PC-9 (cell line): ENCODE measurements at regions not wholly inside any gene's neighbourhood (a gene's known extent, or its start where the extent isn't known, plus 50 kb on each side); places are given as distances from the start of the nearest gene placed in this dataset.

Experiments used
- BruUV-seq: library from RNA; stranded (reverse); fragments of 400-500 nt; replicated peaks from 2 replicates; lab custom pipeline; 2021; lab: Mats Ljungman, UMichigan
- CTCF ChIA-PET: fragments of 300-600 bp; sonication (Branson Sonifier 250); formaldehyde crosslinking; loops from one replicate; lab custom pipeline; 2022; ENCODE audit warnings: antibody characterized with exemption; lab: Charles Lee
- POLR2A ChIA-PET: fragments of 300-600 bp; sonication (Branson Sonifier 250); formaldehyde crosslinking; loops from one replicate; lab custom pipeline; 2022; ENCODE audit warnings: antibody characterized with exemption; ENCODE audit not compliant: unreplicated experiment; lab: Charles Lee
- DNase-seq, 2 experiments: peaks; one replicate each; pipeline versions ENCODE4 v3.0.0 to v3.0.0-alpha.2; 2015 to 2022; ENCODE audit warnings: mixed read lengths in 1 of 2
- H2AFZ ChIP-seq: fragments of 200-600 bp; sonication (generic); 2 replicates; pipeline ENCODE4 v1.8.1; 2017; ENCODE audit warnings: antibody characterized with exemption
- H3F3A ChIP-seq: fragments of 200-600 bp; sonication (generic); 2 replicates; pipeline ENCODE4 v1.8.1; 2017; ENCODE audit warnings: antibody characterized with exemption, mild to moderate bottlenecking, low read depth; ENCODE audit not compliant: insufficient read depth
- H3K27ac ChIP-seq: fragments of 200-600 bp; sonication (generic); 2 replicates; pipeline ENCODE4 v1.6.1; 2016; ENCODE audit warnings: mixed run types
- H3K27me3 ChIP-seq: fragments of 200-600 bp; sonication (generic); 2 replicates; pipeline ENCODE4 v1.6.1; 2016; ENCODE audit warnings: low read depth, mixed run types; ENCODE audit not compliant: insufficient read depth
- H3K36me3 ChIP-seq: fragments of 200-600 bp; sonication (generic); 2 replicates; pipeline ENCODE4 v1.6.1; 2016; ENCODE audit warnings: low read depth, mixed run types
- H3K4me1 ChIP-seq: fragments of 200-600 bp; sonication (generic); replicated peaks from 2 replicates; pipeline ENCODE4 v1.6.1; 2016; ENCODE audit warnings: mixed run types; ENCODE audit not compliant: insufficient read depth
- H3K4me2 ChIP-seq: fragments of 200-600 bp; sonication (generic); 2 replicates; pipeline ENCODE4 v1.6.1; 2017; ENCODE audit warnings: mixed run types
- H3K4me3 ChIP-seq: fragments of 200-600 bp; sonication (generic); 2 replicates; pipeline ENCODE4 v1.6.1; 2016; ENCODE audit warnings: mixed run types
- H3K79me2 ChIP-seq: fragments of 200-600 bp; sonication (generic); 2 replicates; pipeline ENCODE4 v1.6.1; 2017; ENCODE audit warnings: low read depth, mixed run types
- H3K9me2 ChIP-seq: fragments of 200-600 bp; sonication (generic); 2 replicates; pipeline ENCODE4 v1.8.1; 2017; ENCODE audit warnings: mild to moderate bottlenecking; ENCODE audit not compliant: insufficient read depth
- H3K9me3 ChIP-seq: fragments of 200-600 bp; sonication (generic); 2 replicates; pipeline ENCODE4 v1.8.1; 2016; ENCODE audit warnings: low read depth; ENCODE audit not compliant: insufficient read depth
- H4K20me1 ChIP-seq: fragments of 200-600 bp; sonication (generic); 2 replicates; pipeline ENCODE4 v1.8.1; 2017; ENCODE audit not compliant: insufficient read depth
- EZH2 ChIP-seq: fragments of 200-600 bp; sonication (generic); IDR thresholded peaks from 2 replicates; pipeline ENCODE4 v1.8.0; 2017; ENCODE audit warnings: antibody characterized with exemption, low read depth
- intact Hi-C: fragments of 100-400 bp; cut with micrococcal nuclease; formaldehyde crosslinking; loops from one replicate; pipeline ENCODE4 v1.10.0; 2022; ENCODE audit not compliant: unreplicated experiment
- TF ChIP-seq, protein P1 (sequence below): fragments of 200-600 bp; sonication (generic); conservative IDR thresholded peaks from 2 replicates; pipeline ENCODE4 v1.6.1; 2017; ENCODE audit warnings: mixed run types, antibody characterized with exemption, mild to moderate bottlenecking, moderate library complexity

DNA sequence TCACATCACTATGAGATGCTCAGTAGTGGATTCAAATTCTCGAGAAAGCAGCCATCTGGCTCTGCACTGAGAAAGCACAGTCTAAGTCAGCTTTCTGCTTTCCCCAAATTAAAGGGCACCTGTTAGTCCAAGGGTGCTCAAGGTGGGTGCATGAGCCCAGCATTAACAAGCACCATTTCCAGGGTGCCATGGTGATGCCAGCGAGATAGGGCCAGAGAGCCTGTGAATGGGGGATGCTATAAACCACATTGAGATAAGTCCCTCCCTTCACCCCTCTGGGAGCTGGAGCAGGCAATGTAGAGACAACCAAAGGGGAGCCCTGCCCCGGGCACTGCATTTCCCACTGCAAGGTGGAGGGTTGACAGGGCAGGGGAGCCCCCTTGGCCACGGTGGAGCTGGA is 568.2 kb downstream of the AJAP1 start:
- no peaks in the 10 kb centered on the region for H3K4me1 ChIP-seq
- no peaks in the 10 kb centered on the region for H3K9me3 ChIP-seq
- H4K20me1 ChIP-seq = no peaks in the 10 kb centered on the region
- no TSS peak for BruUV-seq
- H3K79me2 ChIP-seq = no peaks in the 10 kb centered on the region
- H3K27me3 ChIP-seq = peaks cover 38% of the 10 kb centered on the region
- no peak for DNase-seq
- H3F3A ChIP-seq = no peaks in the 10 kb centered on the region
- H3K9me2 ChIP-seq = no peaks in the 10 kb centered on the region
- H3K36me3 ChIP-seq = no peaks in the 10 kb centered on the region
- TF ChIP-seq EZH2 = no peak
- TF ChIP-seq, protein P1, sequence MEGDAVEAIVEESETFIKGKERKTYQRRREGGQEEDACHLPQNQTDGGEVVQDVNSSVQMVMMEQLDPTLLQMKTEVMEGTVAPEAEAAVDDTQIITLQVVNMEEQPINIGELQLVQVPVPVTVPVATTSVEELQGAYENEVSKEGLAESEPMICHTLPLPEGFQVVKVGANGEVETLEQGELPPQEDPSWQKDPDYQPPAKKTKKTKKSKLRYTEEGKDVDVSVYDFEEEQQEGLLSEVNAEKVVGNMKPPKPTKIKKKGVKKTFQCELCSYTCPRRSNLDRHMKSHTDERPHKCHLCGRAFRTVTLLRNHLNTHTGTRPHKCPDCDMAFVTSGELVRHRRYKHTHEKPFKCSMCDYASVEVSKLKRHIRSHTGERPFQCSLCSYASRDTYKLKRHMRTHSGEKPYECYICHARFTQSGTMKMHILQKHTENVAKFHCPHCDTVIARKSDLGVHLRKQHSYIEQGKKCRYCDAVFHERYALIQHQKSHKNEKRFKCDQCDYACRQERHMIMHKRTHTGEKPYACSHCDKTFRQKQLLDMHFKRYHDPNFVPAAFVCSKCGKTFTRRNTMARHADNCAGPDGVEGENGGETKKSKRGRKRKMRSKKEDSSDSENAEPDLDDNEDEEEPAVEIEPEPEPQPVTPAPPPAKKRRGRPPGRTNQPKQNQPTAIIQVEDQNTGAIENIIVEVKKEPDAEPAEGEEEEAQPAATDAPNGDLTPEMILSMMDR = no peak
- no peak overlapping the region for H3K4me2 ChIP-seq
- H3K4me3 ChIP-seq = no peak overlapping the region
- intact Hi-C loops = no loop called here
- no peak overlapping the region for H2AFZ ChIP-seq
- POLR2A ChIA-PET = no interaction called here
- CTCF ChIA-PET = no interaction called here
- no peak overlapping the region for H3K27ac ChIP-seq

DNA sequence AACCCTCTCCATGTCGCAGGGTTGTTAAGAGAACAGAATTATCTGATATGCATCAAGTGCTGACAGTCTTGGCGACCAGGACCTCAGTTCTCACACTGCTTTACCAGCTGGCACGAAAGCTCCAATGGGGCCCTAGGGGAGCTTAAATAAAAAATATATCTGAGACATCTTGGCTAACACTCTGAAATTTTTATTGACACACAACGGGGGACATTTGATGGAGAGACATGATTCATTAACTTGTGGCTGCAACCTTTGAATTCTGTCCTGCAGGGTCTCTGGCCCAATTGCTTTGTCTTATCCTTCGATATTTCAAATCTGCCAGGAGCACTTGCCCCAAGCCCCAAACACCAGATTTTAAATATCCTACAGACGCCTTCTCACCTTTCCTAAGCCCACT is 567.0 kb downstream of the AJAP1 start:
- no peaks in the 10 kb centered on the region for H3F3A ChIP-seq
- H3K9me2 ChIP-seq = no peaks in the 10 kb centered on the region
- intact Hi-C loops = no loop called here
- DNase-seq = no peak
- H3K79me2 ChIP-seq = no peaks in the 10 kb centered on the region
- no peak for TF ChIP-seq EZH2
- TF ChIP-seq, protein P1 = no peak
- no peaks in the 10 kb centered on the region for H3K4me1 ChIP-seq
- no peaks in the 10 kb centered on the region for H3K36me3 ChIP-seq
- CTCF ChIA-PET = no interaction called here
- no peak overlapping the region for H2AFZ ChIP-seq
- no peaks in the 10 kb centered on the region for H3K9me3 ChIP-seq
- no peak overlapping the region for H3K4me2 ChIP-seq
- peaks cover 29% of the 10 kb centered on the region for H3K27me3 ChIP-seq
- POLR2A ChIA-PET = no interaction called here
- no peaks in the 10 kb centered on the region for H4K20me1 ChIP-seq
- no TSS peak for BruUV-seq
- H3K4me3 ChIP-seq = no peak overlapping the region
- no peak overlapping the region for H3K27ac ChIP-seq

DNA sequence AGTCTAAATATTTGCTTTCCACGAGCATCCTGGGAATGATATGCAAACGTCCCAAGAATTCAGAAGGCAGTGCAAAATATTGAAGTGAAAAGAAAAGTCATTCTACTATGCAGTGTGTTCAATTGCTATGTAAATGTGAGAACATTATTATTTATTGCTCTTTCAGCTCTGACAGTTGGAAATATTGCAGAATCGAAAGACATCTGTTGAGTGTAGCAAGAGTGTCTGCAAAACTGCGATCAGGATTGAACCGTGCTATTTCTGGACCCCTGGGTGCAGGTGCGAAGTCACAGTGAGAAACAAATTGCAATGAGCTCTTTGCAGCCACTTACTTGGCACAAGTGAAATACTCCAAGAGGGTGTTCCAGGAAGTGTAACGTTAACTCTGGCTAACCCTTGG is 566.4 kb downstream of the AJAP1 start:
- no peak overlapping the region for H3K4me3 ChIP-seq
- H3K4me1 ChIP-seq = no peaks in the 10 kb centered on the region
- no peak overlapping the region for H3K27ac ChIP-seq
- no peak overlapping the region for H2AFZ ChIP-seq
- no peaks in the 10 kb centered on the region for H3F3A ChIP-seq
- intact Hi-C loops = no loop called here
- no peaks in the 10 kb centered on the region for H3K9me2 ChIP-seq
- H3K36me3 ChIP-seq = no peaks in the 10 kb centered on the region
- TF ChIP-seq, protein P1 = no peak
- TF ChIP-seq EZH2 = no peak
- no peak for DNase-seq
- H3K79me2 ChIP-seq = no peaks in the 10 kb centered on the region
- CTCF ChIA-PET = no interaction called here
- no peaks in the 10 kb centered on the region for H4K20me1 ChIP-seq
- no peaks in the 10 kb centered on the region for H3K9me3 ChIP-seq
- H3K4me2 ChIP-seq = no peak overlapping the region
- BruUV-seq = no TSS peak
- H3K27me3 ChIP-seq = peaks cover 24% of the 10 kb centered on the region
- POLR2A ChIA-PET = no interaction called here
